NAMALWA (cell line): ENCODE measurements at regions not wholly inside any gene's neighbourhood (a gene's known extent, or its start where the extent isn't known, plus 50 kb on each side); places are given as distances from the start of the nearest gene placed in this dataset.

Experiments
- DNase-seq: peaks from one replicate; pipeline ENCODE4 v3.0.0-alpha.2; 2015; ENCODE audit warnings: low spot score

DNA sequence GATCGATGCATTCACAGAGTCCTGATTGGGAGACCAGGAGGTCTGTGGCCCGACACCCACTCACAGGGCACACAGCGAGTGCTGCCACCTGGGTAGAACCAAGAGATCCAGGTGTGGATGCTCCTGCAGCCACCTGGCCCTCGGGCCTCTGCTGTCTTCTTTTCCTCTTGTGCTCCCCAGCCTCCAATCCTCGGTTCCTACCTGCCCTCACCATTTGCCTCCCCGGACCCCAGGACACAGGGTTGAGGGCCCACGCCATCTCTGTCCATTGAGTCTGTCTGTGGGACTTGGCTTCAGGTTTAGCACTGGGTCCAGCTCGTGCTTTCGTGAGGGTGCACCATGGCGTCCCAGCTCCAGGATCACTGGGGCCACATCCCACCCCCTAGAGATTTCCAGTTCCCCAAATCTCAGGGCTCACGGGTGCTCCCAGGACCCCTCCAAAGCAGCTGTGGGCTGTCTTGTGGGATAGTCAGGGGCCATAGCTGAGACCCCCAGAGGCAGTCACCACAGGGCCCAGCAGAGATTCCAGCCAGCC, 591.1 kb downstream of the BRD1 start:
- DNase-seq: no peak

DNA sequence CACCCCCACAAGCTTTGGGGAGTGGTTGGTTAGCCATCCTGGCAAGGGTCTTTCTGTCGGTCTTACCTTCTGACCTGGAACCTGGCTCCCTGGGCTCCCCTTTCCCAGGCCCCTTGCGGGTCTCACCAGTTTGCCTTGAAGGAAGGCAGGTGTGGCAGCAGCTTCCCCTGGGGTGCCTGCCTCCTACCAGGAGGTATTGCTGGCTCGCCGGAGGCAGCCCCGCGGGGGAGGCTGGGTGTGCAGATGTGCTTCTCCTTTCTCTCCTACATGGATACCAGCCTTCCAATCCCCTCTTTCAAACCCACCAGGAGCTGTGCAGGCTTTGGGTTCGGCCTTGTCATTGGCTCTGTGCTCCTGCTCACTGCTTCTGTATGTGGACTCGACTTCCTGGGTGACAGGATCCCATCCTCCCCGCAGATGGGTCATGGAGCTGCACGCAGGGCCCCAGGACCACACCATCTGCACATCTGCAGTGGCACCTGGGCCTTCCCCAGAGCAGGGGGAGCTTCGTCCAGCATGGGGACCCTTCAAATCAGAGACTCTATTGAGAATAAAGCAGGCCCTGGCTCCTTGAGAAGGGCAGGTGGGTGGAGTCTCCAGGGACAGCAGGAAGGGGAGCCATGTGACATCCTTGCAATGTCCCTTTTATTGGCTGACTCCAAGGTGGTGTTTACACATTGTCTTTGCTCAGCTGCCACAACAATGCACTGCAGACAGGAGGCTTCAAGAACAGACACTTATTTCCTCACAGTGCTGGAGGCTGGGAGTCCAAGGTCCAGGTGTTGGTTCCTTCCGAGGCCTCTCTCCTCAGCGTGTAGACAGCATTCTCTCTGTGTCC, 592.0 kb downstream of the BRD1 start:
- DNase-seq: no peak

DNA sequence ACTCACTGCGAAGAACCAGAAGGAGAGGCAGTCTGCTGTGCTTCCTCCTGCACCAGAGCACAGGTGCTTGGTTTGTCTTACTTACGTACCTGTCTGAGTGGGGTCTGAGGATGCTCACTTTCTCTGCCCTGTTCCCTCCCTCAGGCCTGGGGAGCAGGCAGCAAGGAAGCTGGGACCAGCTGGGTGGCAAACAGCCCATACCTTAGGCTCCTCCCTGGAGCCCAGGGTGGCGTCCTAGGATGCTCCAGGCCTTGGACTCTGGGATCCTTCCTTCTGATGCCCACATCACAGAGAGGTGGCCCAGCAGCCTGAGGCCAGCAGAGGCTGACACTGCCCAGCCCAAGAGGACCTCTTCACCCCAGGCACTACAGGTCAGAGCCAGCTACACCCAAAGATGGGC, 593.2 kb downstream of the BRD1 start:
- no peak for DNase-seq

DNA sequence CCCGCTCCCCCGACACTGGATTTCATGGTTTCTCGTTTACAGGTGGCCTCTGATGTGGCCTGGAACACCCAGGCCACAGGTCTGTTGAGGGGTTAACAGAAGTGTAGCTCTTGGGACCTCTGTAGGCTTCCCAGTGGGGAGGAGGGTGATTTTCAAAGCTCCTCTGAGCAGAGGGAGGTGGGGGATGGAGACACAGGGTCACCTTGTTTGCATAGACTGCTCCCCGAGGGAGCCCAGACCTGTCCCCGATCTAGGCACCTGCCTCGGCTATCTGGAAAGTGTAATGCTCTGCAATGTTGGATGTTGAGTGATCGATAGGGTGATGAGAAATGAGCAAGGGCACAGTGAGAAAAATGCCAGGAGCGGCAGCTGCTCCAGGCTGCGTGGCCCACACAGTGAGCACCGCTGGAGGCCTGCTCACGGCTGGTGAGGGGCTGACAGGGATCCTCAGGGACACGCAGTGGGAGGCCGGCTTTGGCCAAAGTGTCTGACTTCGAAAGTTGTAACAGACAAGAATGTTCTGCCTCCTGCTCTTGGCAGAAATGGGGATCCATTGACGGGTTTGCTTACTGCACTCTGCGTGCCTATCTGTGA, 594.1 kb downstream of the BRD1 start:
- DNase-seq: no peak

DNA sequence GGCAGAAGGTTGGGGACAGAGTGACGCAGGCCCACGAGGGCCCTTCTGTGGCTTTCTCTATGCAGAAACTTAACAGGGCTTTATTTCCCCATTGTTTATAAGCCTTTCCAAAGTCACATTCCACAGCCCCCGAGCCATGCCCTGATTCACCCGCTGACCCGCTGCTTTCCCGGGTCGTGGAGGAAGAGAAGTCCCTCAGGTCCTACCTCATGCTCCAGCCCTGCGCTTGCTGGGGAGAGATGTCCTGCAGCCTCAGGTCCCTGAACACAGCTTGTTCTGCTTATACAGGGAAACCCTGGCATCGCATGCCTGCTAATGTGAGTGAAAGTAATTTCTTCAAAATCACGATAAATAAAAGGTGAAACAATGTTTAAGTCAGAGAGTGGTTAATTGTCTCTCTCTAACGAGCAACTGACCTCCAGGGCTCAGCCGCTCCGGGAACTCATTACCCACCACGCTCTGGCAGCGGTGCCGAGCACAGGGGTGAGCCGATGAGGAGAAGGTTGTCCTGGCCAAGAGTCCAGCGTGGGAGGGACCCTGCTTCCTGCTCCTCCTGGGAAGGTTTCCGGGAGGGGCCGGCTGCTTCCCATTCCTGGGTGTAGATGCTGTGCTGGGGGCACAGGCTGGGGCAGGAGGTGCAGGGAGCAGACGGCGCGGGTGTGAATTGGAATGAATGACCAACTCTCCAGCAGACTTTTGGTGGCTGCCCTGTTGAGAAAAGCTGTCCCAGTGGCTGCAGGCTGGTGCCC, 595.2 kb downstream of the BRD1 start:
- DNase-seq: no peak

DNA sequence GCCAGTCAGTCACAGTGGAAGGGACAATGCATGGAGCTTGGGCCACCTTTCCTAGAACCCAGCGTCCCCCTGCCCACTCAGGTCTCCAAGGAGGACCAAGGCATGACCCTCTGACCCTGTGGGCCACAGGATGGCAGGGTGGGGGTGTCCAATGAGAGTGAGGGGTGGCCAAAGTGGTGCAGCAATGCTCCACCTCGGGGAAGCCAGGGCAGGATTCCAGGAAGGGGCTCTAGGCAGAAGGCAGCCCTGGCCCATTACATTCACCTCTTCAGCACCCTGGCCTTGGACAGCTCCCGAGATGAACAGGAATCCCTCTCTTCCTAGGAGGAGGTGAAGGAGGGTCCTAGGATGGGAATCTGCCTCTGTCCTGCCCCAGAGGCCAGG, 597.5 kb downstream of the BRD1 start:
- DNase-seq: no peak

DNA sequence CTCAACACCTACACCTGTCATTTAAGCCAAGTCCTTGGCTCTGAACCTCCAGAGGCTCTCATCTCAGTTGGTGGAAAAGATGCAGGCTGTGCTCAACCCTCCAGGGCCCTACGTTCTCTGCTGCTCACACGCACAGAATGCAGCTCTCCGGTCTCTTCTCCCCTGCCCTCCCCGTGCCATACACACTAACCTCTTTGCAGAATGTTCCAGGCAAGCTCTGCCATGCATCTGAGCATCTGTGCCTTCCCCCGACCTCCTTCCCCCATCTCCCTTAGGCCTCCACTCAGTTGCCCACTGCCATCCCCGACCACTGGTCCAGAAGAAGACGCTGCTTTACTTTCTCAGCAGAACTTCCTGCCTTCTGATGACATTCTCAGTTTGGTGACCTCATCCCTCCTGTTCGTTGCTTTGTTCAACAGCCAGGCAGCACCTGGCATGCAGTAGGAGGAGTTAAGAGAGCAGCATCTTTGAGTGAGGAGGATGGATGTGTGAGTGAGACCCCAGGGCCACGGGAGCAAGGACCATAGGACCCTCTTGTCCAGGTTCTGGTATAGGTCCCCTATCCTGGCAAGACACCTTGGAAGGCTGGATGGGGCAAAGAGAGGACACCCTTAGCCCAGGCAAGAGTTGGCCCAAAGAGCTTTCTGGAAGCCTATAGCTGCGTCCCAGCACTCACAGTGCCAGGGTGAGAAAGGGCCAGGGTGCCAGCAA, 598.0 kb downstream of the BRD1 start:
- DNase-seq: no peak

DNA sequence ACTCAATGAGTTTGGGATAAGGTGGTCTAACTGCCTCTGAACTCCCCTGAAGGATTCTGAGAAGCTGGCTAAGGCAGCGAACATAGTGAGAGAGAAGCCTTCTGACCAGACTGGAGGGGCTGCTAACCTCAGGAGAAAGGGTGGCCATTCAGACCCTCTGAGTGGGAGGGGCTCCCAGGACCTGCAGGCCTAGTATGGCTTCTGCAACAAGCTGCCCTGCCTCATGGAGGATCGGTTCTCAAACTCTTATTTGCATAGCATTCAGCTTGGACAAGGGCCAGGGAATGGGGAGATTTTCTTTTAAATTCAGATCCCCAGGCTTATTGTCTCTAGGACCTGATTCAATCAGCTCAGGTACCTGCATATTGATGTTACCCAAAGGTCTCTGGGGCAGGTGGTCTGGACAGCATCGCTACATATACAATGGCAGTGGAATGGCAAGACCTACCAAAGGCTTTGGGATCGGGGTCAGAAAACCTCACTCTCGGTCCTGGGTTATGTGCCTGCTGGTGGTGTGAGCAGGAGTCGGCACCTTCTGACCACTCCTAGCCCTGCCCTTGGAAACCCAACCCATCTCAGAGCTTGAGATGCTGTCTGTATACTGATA, 599.1 kb downstream of the BRD1 start:
- no peak for DNase-seq

DNA sequence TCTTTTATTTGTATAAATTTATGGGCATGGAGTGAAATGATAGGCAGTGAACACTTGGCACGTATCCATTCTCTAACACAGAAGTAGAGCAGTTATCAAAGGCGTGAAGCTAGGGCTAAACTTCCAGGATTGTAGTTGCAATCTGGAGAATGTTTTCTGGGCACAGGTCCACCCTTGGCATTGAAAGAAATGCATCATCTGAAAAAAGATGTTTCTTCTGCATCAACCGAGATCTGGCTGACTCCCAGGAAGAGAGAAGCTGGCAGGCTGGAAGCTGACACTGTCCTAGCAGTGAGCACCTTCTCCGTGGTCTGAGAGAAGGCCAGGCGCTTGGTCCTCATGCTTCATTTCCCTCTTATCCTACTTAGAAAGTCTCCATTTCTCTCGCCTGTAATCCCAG, 600.0 kb downstream of the BRD1 start:
- no peak for DNase-seq

DNA sequence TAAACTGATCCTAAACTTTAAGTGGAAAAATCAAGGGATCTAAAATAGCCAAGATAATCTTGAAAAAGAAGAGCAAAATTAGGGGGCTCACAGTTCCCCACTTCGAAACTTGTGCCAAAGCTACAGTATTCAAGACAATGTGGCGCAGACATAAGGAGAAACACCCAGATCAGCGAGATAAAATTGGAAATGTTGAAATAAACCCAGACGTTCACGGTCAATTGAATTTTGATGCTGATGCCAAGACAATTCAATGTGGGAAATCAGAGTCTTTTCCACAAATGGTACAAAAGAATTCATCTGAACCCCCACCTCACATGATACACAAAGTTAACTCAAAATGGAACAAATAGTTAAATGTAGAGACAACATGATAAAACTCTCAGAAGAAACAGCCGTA, 601.6 kb downstream of the BRD1 start:
- no peak for DNase-seq

DNA sequence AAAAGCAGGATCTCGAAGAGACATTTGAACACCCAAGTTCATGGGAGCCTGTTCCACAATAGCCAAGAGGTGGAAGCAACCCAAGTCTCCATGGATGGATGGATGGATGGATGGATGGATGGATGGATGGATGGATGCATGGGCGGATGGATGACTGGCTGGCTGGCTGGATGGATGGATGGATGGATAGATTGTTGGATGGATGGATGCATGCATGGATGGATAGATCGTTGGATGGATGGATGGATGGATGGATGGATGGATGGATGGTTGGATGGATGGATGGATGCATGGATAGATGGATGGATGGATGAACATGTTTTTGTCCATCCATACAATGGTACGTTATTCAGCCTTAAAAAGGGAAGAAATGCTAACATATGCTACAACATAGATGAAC, 603.4 kb downstream of the BRD1 start:
- DNase-seq: no peak

DNA sequence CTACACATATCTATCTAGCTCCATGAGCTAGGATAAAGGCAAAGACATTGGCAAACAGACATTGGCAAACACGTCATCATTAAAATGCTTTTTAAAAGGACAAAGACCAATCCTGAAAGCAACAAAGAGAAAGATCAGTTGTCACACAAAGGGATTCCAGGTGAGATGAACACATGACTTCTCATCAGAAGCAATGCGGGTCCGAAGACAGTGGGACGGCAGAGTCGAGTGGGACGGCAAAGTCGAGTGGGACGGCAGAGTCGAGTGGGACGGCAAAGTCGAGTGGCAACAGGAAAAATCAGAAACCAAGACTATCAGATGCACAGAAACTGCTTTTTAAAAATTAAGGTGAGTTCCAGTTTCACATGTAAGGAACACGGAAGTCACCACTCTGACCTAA, 609.5 kb downstream of the BRD1 start:
- no peak for DNase-seq

DNA sequence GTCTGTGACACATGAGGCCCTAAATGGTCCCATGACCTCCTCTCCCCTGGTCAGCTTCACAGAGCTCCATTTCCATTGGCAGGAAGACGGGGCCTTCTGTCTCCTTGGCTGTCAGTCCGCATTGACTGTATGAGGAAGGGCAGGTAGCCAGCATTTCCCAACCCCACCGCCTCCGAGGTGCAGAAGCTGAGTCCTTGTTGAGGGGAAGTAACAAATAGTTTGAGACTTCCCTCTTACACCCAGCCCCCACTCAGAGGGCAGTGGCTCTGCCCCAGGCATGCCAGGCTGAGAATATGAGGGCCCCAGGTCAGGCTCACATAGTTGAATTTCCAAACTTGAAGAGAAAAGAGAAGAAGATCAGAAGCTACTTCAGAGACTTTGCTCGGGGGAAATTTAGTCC, 611.1 kb downstream of the BRD1 start:
- no peak for DNase-seq

DNA sequence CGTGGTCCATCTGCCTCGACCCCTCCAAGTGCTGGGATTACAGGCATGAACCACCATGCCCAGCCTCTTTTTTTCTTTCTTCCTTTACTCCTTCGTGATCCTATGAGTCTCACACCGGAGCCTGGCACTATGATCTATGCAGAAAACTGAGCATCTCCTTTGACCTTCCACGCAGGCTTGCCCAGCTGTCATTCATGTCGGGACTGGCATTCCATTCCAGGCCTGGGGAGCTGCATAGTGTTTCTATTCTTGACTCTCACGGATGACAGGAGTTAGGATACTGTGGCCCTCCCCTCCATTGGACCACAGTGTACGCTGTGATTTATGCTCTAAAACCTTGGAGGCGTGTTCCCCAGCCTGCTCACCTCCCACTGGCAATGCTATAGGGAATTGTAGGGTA, 611.8 kb downstream of the BRD1 start:
- DNase-seq: no peak

DNA sequence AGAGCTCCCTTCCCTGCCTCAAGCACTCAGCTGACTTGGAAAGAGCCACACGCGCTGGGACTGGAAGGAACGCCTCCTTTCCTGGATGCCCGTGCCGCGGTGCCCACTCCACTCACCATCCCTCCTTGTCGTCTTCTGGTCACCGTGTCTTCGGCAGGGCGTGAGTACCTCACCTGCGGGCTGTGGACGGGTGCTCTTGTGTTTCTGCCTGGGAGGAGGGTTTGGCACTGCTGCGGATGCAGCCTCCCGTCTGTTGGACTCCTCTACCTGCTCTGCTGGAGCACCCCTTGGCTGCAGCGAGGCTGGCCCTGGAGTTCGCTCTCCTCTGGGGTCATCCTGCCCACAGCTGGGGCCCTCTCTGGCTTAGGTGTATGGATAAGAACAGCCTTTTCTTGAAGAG, 612.7 kb downstream of the BRD1 start:
- DNase-seq: no peak

DNA sequence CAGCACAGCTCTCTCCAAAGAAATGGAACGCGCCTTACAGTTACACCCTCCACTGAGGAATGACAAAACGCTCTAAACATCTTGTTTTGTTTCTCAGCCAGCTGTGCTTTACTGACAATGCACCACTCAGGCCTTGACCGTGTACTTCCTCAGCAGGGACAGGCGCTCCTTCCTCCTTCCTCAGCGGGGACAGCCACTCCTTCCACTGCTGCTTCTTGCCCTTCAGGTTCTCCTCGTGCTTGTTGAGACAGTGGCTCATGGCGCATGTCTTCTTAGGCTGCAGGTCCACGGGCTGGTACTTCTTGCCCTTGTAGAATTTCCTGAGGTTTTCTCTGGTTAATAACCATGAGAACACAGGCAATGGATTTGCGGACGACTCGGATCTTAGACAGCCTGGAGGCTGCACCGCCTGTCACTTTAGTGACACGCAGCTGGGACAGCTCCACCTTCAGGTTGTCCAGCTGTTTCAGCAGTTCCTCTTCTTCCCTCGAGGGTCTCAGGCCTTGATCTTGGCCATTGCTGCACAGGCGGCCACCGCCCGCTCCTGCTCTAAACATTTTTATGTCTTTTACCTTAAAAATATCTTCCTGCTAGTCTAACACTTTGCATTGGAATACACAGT, 613.8 kb downstream of the BRD1 start:
- no peak for DNase-seq

DNA sequence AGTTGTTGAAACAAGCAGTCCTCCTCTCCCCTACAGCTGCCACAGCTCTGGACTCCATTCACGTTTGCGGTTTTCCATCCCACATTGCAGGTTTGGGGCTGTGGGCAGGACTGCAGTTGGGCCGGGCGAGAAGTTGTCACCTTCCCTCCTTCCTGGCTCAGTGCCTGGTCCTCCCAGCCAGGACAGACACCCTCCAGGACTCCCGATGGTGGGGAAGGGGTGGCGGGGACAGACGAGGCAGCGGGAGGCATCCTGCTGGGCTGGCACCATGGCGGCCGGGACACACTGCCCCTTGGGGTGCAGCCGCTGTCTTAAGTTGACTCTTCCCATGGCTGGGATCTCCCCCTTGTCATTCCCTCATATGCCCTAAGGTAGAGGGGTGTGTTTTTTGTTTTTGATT, 615.2 kb downstream of the BRD1 start:
- no peak for DNase-seq

DNA sequence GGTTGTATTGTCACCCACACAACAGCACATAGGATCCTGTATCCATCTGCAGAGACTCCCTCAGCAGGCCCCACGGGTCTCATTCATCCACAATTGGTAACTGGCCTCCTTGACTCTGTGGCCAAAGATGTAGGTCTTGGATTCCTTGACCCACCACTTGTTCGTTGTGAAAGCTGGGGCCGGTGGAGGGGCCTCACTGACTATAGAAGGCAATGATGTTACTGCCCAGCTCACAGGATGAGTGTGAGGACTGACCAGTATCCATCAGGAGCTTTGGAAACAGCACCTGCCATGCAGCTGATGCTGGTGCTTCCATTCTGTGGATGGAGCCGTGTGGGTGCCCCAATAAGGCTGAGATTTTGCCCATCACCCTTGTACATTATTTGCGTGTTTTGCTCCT, 615.7 kb downstream of the BRD1 start:
- DNase-seq: no peak

DNA sequence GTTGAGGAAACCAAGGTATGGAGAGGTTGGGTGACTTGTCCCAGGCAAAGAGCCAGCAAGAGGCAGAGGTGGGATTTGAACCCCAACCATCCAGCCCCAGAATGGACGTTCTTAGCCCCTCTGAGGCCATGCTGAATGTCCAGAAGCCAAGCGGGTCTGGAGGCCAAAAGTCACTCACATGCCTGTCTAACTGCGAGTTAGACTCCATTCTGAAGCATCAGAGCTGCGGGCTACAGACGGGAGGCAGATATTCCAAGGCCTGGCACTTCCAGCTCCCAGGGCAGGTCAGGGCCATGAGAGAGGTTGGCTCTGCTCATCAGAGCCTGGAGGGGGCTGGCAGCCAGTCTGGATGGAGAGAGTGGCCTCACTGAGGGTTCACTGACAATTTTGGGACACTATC, 616.5 kb downstream of the BRD1 start:
- no peak for DNase-seq

DNA sequence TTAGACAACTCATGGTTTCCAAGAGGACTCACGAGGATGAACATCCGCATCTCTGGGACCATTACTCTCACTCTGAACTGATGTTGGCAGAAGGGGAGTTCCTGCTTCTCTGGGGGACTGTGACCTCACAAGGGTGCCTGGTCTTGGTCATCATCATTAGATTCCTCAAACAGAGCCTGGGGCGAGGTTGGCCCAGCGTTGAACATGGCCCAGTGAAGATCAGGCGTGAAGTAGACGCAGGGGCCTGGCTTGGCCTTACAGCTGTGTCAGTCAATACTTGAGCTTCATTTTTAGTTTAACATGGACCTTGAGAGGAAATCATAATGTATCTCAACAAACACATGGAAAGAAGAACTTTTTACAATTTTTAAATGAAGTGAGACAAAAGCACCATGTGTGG, 617.1 kb downstream of the BRD1 start:
- no peak for DNase-seq

DNA sequence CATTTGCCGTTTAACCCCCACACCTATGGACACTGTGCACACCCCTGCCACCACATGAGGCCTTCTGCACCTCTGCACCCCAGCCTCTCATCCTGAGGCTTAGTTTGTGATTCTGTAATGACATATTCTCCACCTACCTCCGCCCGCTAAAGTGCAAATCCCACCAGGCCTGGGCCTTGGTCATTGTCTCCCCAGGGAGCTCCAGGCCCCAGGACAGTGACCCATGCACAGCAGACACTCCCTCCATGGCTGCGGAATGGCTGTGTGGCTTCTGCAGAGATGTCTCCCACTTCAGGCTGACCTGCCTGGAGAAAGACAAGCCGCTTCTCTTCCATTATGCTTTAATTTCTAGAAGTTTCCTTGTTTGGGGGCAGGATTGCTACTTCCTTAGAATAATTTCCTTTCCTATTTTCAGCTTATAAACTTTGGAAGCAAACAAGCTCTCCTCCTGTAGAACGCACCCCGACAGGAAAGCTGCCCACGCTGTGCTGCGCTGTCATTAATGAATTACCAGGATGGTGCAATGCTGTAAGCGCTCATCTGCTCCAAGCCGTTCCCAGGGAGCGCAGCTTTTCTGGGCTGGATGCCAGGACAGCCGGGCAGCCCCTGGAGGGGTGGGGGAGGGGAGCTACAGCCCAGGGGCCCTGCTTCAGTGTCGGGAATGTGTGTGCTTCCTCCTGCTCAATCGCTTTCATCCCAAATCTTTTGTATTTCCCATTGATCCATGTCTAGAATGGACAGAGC, 618.0 kb downstream of the BRD1 start:
- DNase-seq: no peak
